SH-SY5Y (cell line): ENCODE measurements at regions not wholly inside any gene's neighbourhood (a gene's known extent, or its start where the extent isn't known, plus 50 kb on each side); places are given as distances from the start of the nearest gene placed in this dataset.

Source experiments
- GATA2 ChIP-seq: IDR thresholded peaks from 2 replicates; pipeline ENCODE4 v1.6.1; 2011; ENCODE audit warnings: mild to moderate bottlenecking, low read depth, low read length
- GATA3 ChIP-seq: IDR thresholded peaks from 2 replicates; pipeline ENCODE4 v1.6.1; 2011; ENCODE audit warnings: low read depth, mild to moderate bottlenecking, low read length, moderate library complexity

DNA sequence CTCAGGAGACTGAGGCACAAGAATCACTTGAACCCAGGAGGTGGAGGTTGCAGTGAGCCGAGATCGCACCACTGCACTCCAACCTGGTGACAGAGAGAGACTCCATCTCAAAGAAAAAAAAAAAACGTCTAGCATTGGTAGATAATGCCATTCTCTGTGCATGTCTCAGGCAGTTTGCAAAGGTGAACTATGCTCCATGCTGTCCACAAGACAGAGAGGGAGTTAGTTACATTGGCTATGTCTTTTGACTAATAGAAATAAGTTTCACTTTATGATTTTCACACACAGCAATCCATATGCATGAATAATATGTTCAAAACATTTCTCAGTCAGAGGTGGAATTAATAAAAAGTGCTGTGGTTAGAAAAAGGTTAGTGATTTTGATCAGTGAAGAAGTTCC, 591.4 kb downstream of the ETS1 start:
- TF ChIP-seq GATA2 (no peak), GATA3 (no peak)
